GM18907 (cell line): ENCODE measurements at regions not wholly inside any gene's neighbourhood (a gene's known extent, or its start where the extent isn't known, plus 50 kb on each side); places are given as distances from the start of the nearest gene placed in this dataset.

Source experiments
- ATAC-seq: cut with Tn5 transposase; IDR thresholded peaks from one replicate; pipeline ENCODE4 v1.9.1; 2021; ENCODE audit warnings: mild to moderate bottlenecking, moderate library complexity; ENCODE audit not compliant: unreplicated experiment

DNA sequence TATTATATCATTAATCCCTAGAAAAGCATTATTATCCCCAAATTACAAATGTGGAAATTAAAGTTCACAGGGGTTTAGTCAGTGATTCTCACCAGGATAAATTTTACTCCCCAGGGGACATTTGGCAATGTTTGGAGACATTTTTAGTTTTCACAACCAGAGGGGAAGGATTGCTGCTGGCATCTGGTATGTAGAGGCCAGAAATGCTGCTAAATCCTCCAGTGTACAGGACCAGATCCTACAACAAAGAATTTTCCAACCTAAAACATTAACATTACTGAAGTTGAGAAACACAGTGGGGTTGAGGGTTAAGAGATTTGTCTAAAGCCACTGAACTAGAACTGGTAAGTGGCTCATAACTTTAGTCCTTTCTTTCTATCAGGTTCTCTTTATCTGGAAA, 162.0 kb upstream of the SYT6 start:
- ATAC-seq: no peak

DNA sequence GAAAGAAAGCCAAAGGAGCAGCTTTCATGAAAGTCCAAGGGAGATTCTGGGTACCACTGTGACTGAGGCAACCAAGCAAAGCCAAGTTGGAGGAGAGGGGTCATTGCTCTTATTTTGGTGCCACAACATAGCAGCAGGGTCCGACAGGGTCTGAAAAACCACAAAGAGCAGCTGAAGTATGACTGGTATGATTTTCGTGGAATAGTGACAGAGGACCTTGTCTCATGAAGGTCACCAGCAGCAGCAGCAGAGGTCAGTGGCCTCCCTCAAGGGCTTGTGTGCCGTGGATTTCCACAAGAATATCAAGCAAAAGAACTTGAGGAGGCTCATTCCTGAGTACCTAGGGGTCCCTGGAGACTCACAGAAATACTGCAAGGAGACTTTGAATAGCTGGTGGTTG, 160.9 kb upstream of the SYT6 start:
- no peak for ATAC-seq

DNA sequence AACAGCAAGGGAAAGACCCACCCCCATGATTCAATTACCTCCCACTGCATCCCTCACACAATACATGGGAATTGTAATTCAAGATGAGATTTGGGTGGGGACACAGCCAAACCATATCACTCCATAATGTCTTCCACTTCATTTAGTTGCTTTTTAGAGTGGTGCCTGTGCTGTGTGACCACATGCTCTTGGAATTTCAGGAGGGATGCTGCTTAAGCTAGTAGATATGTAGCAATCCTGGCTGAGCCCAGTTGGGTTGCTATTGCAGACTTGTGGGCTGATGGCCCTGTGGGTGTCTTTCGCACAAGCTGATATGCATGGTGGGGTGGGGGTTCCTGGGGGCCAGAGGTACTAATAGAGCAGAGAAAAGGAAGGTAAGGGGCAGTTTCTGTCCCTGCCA, 160.4 kb upstream of the SYT6 start:
- no peak for ATAC-seq

DNA sequence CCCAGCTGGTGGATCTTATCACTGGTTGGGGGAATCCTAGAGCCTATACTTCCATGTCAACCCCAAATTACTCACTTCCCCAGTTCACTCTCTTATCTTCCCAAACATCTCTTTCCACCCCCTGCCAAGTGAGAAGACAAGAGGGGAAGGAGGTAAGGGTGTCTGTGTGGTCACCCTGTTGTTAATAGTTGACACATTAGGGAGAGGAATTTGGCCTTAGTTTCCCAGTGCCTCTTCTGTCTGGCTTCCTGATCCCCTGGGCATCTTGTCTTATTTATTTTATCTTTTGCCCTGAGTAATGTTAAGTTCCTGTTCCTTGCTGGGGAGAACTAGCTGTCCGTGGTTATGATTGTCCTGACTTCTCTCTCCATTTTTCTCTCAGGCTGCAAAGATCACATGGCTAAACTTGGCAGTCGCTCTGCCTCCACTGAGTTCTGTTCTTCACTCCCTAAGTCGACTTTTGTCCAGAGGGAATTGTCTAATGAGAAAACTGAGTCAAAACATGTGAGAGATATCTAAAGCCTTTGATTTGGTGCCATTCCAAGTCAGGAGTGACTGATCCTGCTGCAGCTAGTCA, 157.1 kb upstream of the SYT6 start:
- no peak for ATAC-seq

DNA sequence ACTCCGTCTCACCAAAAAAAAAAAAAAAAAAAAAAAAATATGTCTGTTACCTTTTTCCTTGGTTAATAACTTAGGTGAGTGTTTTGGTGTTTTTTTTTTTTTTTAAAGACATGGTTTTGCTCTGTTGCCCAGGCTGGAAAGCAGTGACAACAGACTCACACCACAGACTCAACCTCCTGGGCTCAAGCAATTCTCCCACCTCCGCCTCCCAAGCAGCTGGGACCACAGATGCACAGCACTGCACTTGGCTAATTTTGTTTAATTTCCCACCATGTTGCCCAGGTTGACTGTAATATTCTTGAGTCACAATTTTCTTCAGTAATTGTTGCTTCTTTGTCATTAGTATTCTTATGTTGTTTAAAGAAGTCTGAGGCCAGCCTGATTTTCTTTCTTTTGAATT, 149.2 kb upstream of the SYT6 start:
- no peak for ATAC-seq

DNA sequence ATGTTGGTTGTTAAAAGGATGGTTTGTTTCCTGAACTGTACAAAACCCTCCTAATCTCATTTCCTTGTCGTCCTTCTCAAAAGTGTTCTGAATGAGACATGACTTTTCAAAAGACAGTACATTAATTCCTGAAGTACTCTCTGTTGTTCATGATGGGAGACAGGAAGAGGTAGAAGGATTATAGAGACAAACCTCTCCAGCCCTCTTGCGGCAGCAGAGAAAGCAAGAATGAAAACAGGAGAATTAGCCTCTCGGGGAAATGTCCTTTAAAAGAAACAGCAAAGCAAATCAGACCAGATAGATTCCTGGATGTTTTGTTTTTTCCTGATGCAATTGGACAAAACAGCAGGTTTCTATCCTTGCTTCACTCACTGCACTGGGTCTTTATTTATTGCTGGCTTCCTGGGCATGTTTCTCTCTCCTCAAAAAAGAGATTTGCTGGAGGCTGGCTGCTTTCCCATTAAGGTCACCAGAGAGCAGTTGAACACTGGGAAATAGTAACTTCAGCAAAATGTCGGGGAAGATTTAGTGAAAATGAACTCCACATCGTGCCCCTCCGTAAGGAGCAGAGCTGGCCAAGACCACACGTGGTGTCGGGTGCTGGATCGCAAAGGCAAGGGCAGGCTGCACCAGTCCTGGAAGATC, 145.8 kb upstream of the SYT6 start:
- no peak for ATAC-seq

DNA sequence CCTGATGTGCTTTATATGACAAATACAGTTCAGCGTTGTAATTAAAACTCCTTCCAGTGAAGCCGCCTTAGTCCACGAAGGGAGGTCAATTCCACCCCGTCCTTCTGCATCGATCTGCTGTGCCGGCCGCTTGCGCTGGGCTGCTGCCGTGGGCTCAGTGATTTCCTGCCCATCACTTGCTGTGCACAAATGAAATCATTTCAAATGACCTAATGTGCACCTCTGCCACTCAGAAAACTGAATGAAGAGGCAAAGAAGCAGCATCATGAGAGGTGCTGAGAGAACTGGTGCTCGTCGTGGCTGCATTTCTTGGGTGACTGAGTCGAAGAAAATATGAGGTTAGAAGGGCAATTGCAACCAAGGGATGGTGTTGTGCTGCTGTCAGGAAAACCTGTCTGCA, 144.3 kb upstream of the SYT6 start:
- ATAC-seq: no peak

DNA sequence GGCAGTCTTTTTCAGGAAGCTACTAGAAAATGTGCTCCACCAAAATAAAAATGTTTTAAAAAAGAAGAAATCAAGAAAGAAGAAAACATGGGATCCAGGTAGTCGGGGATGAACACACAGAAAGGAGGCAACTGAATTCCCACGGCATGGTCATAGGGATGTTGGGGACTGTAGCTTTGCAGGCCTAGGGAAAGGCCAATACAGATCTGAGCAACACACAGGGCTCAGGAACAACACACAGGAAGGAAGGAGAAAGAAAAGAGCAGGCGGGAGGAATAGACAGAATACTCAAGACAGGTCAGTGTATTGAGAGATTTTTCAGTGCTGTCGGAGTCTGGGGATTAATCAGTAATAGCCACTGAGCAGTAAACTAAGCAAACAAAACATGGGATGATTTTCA, 142.7 kb upstream of the SYT6 start:
- no peak for ATAC-seq

DNA sequence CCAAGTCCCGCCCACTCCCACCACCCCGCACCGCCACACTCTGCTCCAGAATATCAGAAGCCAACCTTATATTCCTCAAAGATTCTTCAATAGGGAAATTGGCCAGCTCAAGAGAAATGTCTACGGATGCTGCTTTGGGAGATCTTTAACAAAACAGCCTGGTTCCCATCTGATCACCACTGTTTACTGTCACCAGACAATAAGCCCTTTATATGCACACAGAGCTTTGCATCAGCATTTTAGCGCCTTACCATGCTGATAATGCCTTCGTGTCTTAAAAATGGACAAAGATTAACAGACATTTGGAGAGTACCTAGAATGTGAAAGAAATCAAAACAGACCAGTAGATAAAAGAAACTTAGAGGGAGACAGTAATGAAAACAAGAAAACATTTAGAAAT, 141.7 kb upstream of the SYT6 start:
- ATAC-seq: no peak

DNA sequence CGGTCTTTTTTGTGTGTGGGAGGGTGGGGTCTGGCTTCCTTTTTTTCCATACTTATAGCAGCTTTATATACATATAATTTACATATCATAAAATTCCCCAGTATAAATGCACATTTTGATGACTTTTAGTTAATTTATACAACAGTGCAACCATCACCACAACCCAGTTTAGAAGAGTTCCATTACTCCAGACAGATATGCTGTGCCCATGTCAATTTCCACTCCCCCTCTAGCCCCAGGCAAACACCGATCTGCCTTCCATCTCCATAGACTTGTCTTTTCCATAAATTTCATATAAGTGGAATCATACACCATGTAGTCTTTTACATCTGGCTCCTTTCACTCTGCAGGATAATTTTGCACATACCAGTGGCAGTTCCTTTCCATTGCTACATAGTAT, 139.2 kb upstream of the SYT6 start:
- no peak for ATAC-seq

DNA sequence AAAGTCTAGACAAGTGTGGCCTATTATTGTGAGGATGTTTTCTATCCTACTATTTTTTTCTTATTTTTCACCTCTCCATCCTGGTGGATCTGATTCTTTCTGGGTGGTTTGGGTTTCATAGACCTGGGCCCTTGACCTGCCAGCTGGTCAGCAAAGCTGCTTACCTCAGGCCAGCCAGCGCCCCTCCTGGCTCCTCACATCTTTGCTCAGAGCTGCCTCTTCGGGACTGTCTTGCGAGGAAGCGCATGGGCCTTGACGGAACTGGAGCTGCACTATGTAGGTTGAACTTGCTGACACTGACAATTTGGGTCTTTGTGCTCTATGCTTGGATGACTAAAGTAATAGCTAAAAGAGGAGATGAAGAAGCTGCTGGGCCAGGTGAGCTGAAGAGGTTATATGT, 138.5 kb upstream of the SYT6 start:
- no peak for ATAC-seq

DNA sequence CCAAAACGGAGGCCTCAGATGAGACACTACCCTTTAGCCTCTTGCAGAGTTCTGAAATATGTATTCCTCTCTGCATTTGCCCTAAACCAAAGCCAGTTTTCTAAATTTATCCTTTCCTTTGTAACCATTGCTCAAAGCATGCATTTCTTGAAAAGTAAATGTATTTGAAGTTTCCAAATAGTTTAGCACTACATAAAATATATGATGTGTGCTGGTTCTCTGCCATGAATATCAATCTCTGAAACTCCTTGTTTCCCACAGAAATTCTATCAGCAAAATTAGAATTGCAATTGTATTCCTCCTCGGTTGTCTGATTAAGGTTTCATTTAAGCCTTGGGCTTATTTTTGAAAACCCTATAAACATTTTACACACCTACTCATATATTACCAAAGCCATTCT, 137.1 kb upstream of the SYT6 start:
- ATAC-seq: no peak

DNA sequence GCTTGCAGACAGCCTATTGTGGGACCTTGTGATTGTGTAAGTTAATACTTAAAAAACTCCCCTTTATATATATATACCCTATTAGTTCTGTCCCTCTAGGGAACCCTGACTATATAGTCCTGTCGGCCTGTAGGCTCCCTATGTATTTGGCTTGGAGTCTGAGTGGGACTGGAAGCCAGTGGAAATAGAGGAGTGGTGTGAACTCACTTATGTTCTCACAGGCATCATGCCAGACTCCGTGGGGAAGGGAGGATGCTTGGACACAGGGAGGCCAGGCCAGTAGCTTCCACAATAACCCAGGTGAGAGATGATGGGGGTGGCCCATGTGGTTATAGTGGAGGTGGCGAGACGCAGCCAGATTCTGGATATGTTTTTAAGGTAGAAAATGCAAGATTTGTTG, 136.7 kb upstream of the SYT6 start:
- ATAC-seq: no peak

DNA sequence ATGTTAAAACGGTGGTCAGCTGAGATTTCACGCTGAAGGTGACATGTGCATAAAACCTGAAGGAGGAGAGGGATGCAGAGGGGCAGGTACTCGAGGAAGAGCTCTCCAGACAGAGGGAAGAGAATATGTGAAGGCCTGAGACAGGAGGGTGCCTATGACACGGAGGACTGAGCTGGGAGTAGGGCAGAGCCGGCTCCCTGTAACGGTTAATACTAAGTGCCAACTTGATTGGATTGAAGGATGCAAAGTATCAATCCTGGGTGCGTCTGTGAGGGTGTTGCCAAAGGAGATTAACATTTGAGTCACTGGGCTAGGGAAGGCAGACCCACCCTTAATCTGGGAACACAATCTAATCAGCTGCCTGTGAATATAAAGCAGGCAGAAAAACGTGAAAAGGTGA, 136.2 kb upstream of the SYT6 start:
- ATAC-seq: no peak

DNA sequence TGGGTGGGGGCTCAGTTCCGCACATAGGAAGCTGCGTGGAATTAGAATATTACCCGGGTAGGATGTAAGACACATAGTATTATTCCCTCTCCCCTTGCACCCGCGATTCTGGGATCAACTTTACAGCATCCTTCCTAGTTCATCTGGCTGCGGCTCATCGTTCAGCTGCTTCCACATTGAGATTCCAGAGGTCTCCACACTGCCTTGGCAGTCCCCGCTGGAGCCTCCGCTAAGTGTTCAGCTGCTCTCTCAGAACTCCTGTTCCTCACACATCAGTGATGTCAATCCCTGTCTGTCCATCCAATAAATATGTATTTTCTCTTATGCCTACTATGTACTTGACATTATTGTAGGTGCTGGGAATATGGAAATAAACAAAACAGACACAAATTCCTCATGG, 135.6 kb upstream of the SYT6 start:
- no peak for ATAC-seq

DNA sequence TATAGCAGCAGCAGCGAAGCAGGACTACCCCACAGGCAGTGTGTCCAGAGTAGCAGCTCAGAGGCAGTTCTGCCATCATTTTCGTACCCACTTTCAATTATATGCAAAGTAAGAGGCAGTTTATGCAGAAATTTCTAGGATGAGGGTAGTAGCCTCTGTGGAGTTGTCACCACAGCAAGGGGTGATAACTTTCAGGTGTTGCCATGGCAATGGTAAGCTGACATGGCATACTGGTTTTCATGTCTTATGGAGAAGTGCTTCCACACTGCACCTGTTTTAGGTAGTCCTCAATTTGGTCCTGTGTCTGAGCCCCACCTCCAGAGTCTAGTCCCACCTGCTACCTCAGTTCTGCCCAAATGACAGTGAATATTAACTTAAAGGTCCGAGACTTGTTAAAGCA, 133.3 kb upstream of the SYT6 start:
- no peak for ATAC-seq

DNA sequence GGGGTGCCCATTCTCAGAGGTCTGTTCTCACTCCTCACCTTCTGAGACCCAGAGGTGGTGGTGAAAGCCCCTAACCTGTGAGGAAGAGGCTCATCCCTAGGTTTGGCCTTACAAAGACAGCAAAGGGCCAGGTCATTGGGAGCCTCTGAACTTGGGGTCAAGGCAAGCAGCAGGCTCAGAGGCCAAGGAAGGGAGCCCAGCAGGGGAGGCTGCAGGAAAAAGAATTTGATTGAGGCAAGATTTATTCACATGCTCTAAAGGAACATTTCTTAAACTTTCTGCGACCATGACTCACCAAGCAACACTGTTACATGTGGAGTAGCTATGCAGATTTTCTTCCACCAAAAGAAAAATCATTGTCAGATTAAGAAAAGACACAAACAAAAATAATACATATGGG, 132.5 kb upstream of the SYT6 start:
- ATAC-seq: no peak

DNA sequence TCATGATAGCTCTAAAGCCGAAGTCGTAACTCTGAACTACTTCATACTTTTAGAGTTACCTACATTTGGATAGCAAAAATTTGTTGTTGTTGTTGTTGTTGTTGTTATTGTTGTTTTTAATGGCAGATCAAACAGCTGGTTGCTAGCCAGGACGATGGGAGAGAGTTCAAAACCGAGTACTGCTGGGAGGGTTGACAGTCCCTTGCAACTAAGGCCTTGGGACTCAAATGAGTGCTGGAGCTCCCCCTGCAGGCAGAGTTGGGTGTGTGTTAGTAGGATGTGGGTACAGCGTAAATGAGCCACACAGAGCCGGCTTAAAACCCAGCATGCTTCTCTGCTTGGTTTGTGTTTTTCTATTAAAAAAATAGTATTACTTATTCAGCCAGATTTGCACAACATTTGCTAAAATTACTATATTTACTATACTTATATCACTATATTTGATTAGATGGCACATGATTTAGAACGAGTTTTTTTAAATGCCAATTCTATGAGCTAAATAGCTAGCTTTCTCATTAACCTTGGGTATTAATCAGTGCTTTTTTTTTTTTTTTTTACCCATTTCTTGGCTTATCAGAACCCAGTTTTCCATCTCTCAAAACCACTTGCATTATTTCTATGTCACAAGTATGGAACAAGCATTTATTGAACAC, 129.2 kb upstream of the SYT6 start:
- peak; percentile 88 for ATAC-seq

DNA sequence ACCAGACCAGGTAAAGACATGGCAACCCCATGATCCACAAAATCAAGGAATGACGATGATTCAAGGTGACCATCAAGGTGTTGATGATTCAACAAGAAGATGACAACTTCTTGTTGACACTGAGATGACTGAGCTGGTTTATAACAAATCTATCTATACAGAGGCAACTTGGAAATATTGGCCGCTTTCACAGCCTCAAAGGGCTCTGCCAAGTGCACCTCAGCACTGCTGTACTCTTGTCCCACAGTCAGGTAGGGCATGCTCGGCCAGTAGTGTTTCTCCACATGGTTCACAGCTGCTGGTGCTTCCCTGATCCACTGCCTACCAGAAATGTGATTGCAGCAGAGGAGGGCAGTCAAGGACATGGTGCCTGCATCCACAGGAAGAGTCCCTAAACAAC, 125.2 kb upstream of the SYT6 start:
- no peak for ATAC-seq

DNA sequence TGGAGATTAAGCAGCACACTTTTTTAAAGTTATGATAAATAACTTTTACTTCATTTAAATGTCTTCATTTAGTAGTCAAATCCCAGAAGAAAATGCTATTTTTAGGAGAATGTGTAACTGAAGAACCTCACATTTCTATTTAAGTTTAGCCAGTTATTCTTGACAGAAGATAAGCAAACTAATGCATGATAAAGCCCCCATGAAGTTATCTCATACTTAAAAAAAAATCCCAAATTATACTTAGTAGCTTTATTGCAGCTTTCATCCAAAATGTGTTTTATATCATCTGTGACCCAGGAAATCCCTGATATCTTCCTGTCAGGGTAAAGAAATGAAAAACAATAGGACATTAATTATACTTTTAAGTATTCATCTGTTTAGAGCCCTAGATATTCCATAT, 124.8 kb upstream of the SYT6 start:
- ATAC-seq: no peak

DNA sequence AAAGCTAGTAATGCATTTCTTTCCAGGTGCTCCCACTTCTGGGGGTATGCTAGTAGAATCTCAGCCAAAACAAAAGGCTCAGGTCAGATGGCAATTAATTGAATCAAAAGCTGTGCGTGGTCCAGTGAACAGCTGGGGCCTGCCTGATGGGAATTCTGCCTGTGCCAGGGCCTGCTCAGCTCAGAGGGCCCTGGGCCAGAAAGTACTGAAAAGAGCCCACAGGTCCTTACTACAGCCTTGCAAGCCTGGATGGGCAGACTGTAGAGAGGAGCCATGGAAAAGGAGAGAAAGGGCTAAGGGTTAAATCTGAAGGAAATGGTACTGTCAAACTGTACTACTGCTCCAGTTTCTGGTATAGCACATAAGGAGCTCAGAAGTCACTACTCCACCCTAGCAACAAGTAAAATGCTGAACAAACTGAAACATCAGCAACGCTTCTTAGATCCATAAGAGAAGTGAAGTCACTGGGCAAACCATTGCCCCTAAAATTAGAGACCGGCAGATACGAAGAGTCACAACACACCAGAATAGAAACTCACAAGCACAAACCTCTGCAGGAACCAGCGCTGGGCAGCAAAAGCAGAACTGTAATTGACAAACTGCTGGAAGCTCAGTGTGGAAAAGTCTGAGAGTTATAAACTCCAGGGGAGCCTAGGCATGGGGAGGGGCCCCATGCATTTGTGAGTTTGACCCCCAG, 121.1 kb upstream of the SYT6 start:
- no peak for ATAC-seq

DNA sequence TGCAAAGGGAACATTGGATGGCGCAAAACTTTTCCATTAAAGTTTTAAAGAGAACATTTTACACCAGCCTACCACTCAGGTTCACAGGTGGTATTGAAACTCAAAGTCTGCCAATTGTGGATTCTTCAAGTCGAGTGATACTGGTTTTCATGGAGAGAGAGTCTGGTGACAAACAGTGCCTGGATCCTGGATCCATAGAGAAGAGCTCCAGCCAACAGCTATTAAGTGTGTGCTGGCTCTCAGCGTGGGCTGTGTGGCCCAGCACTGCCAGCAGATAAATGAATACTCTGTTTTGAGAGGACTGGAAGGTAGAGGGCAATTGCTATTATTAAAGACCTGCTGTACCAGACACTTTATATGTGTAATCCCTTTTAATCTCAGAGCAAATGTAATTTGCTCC, 118.9 kb upstream of the SYT6 start:
- ATAC-seq: no peak
